ENCODE measurements at regions not wholly inside any gene's neighbourhood (a gene's known extent, or its start where the extent isn't known, plus 50 kb on each side); places are given as distances from the start of the nearest gene placed in this dataset.

GRCh38 chr13:59546178-59546577, 617.5 kb downstream of the DIAPH3 start (continued):
- TF ChIP-seq ZNF592 (IDR thresholded peaks at IDR 0.05) (no peak), BCL3 (IDR thresholded peaks at IDR 0.05; ENCODE audit: borderline replicate concordance, insufficient read depth, low read depth, low read length, poor library complexity, severe bottlenecking) (no peak), CREM (IDR thresholded peaks at IDR 0.05; ENCODE audit: low read depth) (no peak), ZBED1 (IDR thresholded peaks at IDR 0.05; ENCODE audit: borderline replicate concordance) (no peak), MTA2 (IDR thresholded peaks at IDR 0.05; ENCODE audit: low read depth) (no peak), FOS (IDR thresholded peaks at IDR 0.05; ENCODE audit: borderline replicate concordance, extremely low read depth, insufficient read length) (no peak), MAX (IDR thresholded peaks at IDR 0.05; ENCODE audit: low read depth, low read length) (no peak), NR2C1 (IDR thresholded peaks at IDR 0.05) (no peak)

- ATAC-seq (no peak), FAIRE-seq (no peak), DNase-seq (ENCODE audit: low read depth, low spot score) (no peak)
- H3K4me3 ChIP-seq: no peak overlapping the region
- H3K79me2 ChIP-seq (ENCODE audit: control insufficient read depth, insufficient read depth, low read length): no peaks in the 10 kb centered on the region
- H3K36me3 ChIP-seq (ENCODE audit: control insufficient read depth in 2 of 2, insufficient read depth in 2 of 2, low read length in 1 of 2): no peaks in the 10 kb centered on the region
- in situ Hi-C loops (cut with MboI): no loop called here
- no peaks in the 10 kb centered on the region for H3K9me3 ChIP-seq (replicated peaks; ENCODE audit: control insufficient read depth, insufficient read depth, low read length)
- ChIA-PET CTCF (no interaction called here), SMC1A (ENCODE audit: uncharacterized antibody, unreplicated experiment) (no interaction called here), RAD21 (ENCODE audit: unreplicated experiment) (no interaction called here), POLR2A (no interaction called here)
- H4K20me1 ChIP-seq (ENCODE audit: control insufficient read depth, insufficient read depth): no peaks in the 10 kb centered on the region
- H3K27ac ChIP-seq (ENCODE audit: control insufficient read depth, insufficient read depth): no peak overlapping the region
- no peak overlapping the region for H3K9ac ChIP-seq (ENCODE audit: control insufficient read depth, insufficient read depth, low read length)
- no peaks in the 10 kb centered on the region for H3K4me1 ChIP-seq (ENCODE audit: control insufficient read depth, insufficient read depth, low read length)
- 0% methylated on average over 1 of the region's 1 CpG for WGBS (ENCODE audit: insufficient coverage, insufficient replicate concordance, low lambda C conversion rate, missing lambda C conversion rate)
- H3K27me3 ChIP-seq (replicated peaks in 1 of 2; ENCODE audit: control insufficient read depth in 2 of 2, insufficient read depth in 2 of 2, low read length in 1 of 2): no peaks in the 10 kb centered on the region
- no peak overlapping the region for H3K4me2 ChIP-seq (ENCODE audit: control insufficient read depth, insufficient read depth)
- BruUV-seq (replicated peaks): no TSS peak
- no peak overlapping the region for H2AFZ ChIP-seq (ENCODE audit: control insufficient read depth, low read depth, low read length)
- intact Hi-C loops (cut with micrococcal nuclease; ENCODE audit: unreplicated experiment): no loop called here
- TF ChIP-seq NR2C1 (IDR thresholded peaks at IDR 0.05) (no peak), CBX3 (IDR thresholded peaks at IDR 0.05; ENCODE audit: borderline replicate concordance, low read depth) (no peak), RELB (IDR thresholded peaks at IDR 0.05; ENCODE audit: low read depth) (no peak), KLF5 (IDR thresholded peaks at IDR 0.05; ENCODE audit: partially characterized antibody) (no peak), NFYB (IDR thresholded peaks at IDR 0.05; ENCODE audit: insufficient read depth, low read depth, low read length) (no peak), CHD2 (IDR thresholded peaks at IDR 0.05; ENCODE audit: borderline replicate concordance, low read depth, low read length) (no peak), RB1 (IDR thresholded peaks at IDR 0.05; ENCODE audit: borderline replicate concordance) (no peak), PAX5 (IDR thresholded peaks at IDR 0.05; ENCODE audit: borderline replicate concordance, low read depth, low read length) (no peak), KAT2A (conservative IDR thresholded peaks at IDR 0.05; ENCODE audit: control insufficient read depth, low read depth, low read length) (no peak), ATF3 (IDR thresholded peaks at IDR 0.05; ENCODE audit: borderline replicate concordance, extremely low read depth, low read depth, low read length) (no peak)
Measured at GRCh38 chr13:59547950-59548349, 615.8 kb downstream of the DIAPH3 start.
